ENCODE measurements at regions not wholly inside any gene's neighbourhood (a gene's known extent, or its start where the extent isn't known, plus 50 kb on each side); places are given as distances from the start of the nearest gene placed in this dataset.
"Not testable (repeated sequence)": the region's sequence is repeated elsewhere in the genome, so short reads cannot be mapped to it uniquely, and the experiment has no call there.

GRCh38 chr1:5731110-5731423 is 261.2 kb downstream of the NPHP4 start:
- no peak for DNase-seq (ENCODE audit: low read depth)
- TF ChIP-seq CTCF (IDR thresholded peaks at IDR 0.05; ENCODE audit: insufficient read depth, low read depth, low read length, missing control alignments): no peak
- H3K4me3 ChIP-seq (ENCODE audit: low read length): no peak overlapping the region

- no peak overlapping the region for H3K4me3 ChIP-seq (ENCODE audit: low read length)
- no peak for TF ChIP-seq CTCF (IDR thresholded peaks at IDR 0.05; ENCODE audit: insufficient read depth, low read depth, low read length, missing control alignments)
- DNase-seq (ENCODE audit: low read depth): peak; percentile 19
These were observed 261.7 kb downstream of the NPHP4 start for GRCh38 chr1:5730272-5731109.

- DNase-seq (ENCODE audit: low read depth): no peak
- no peak for TF ChIP-seq CTCF (IDR thresholded peaks at IDR 0.05; ENCODE audit: insufficient read depth, low read depth, low read length, missing control alignments)
- no peak overlapping the region for H3K4me3 ChIP-seq (ENCODE audit: low read length)
These were observed 262.5 kb downstream of the NPHP4 start for GRCh38 chr1:5729636-5730145.

GRCh38 chr1:5728663-5729355 is 263.4 kb downstream of the NPHP4 start:
- no peak for TF ChIP-seq CTCF (IDR thresholded peaks at IDR 0.05; ENCODE audit: insufficient read depth, low read depth, low read length, missing control alignments)
- no peak for DNase-seq (ENCODE audit: low read depth)
- no peak overlapping the region for H3K4me3 ChIP-seq (ENCODE audit: low read length)

GRCh38 chr1:5727871-5728643 is 264.2 kb downstream of the NPHP4 start:
- no peak for TF ChIP-seq CTCF (IDR thresholded peaks at IDR 0.05; ENCODE audit: insufficient read depth, low read depth, low read length, missing control alignments)
- DNase-seq (ENCODE audit: low read depth): no peak
- H3K4me3 ChIP-seq (ENCODE audit: low read length): no peak overlapping the region

GRCh38 chr1:5727191-5727590 is 265.0 kb downstream of the NPHP4 start:
- TF ChIP-seq CTCF (IDR thresholded peaks at IDR 0.05; ENCODE audit: insufficient read depth, low read depth, low read length, missing control alignments): no peak
- no peak overlapping the region for H3K4me3 ChIP-seq (ENCODE audit: low read length)
- no peak for DNase-seq (ENCODE audit: low read depth)

GRCh38 chr1:5726586-5727184 is 265.5 kb downstream of the NPHP4 start:
- not testable (repeated sequence) for H3K4me3 ChIP-seq (ENCODE audit: low read length); DNase-seq (ENCODE audit: low read depth)
